HG03039 (cell line): ENCODE measurements at regions not wholly inside any gene's neighbourhood (a gene's known extent, or its start where the extent isn't known, plus 50 kb on each side); places are given as distances from the start of the nearest gene placed in this dataset.
"Not testable (repeated sequence)": the region's sequence is repeated elsewhere in the genome, so short reads cannot be mapped to it uniquely, and the experiment has no call there.

Experiments
- ATAC-seq: cut with Tn5 transposase; IDR thresholded peaks from one replicate; pipeline ENCODE4 v1.9.1; 2021; ENCODE audit warnings: mild to moderate bottlenecking, moderate library complexity; ENCODE audit not compliant: unreplicated experiment

- ATAC-seq: no peak
Observed at GRCh38 chr11:135015966-135016365, 603.9 kb upstream of the B3GAT1 start.

- not testable (repeated sequence) for ATAC-seq
Observed at GRCh38 chr11:135011313-135011712, 599.3 kb upstream of the B3GAT1 start.

GRCh38 chr11:135009125-135009524 is 597.1 kb upstream of the B3GAT1 start:
- ATAC-seq: no peak

GRCh38 chr11:135008412-135008811 is 596.4 kb upstream of the B3GAT1 start:
- no peak for ATAC-seq

- no peak for ATAC-seq
Observed at GRCh38 chr11:135008001-135008405, 596.0 kb upstream of the B3GAT1 start.

GRCh38 chr11:135006800-135007199 is 594.8 kb upstream of the B3GAT1 start:
- ATAC-seq: no peak

- ATAC-seq: no peak
Observed at GRCh38 chr11:135004495-135004894, 592.5 kb upstream of the B3GAT1 start.

- no peak for ATAC-seq
Observed at GRCh38 chr11:135002236-135002635, 590.2 kb upstream of the B3GAT1 start.

- ATAC-seq: no peak
Observed at GRCh38 chr11:135001581-135001980, 589.5 kb upstream of the B3GAT1 start.

GRCh38 chr11:135001065-135001464 is 589.0 kb upstream of the B3GAT1 start:
- ATAC-seq: not testable (repeated sequence)

- ATAC-seq: no peak
Observed at GRCh38 chr11:134999590-134999989, 587.5 kb upstream of the B3GAT1 start.

- ATAC-seq: no peak
Observed at GRCh38 chr11:134997652-134998320, 585.7 kb upstream of the B3GAT1 start.

- no peak for ATAC-seq
Observed at GRCh38 chr11:134995741-134996140, 583.7 kb upstream of the B3GAT1 start.

GRCh38 chr11:134994431-134994830 is 582.4 kb upstream of the B3GAT1 start:
- no peak for ATAC-seq

GRCh38 chr11:134993691-134994243 is 581.7 kb upstream of the B3GAT1 start:
- ATAC-seq: no peak

GRCh38 chr11:134992981-134993380 is 580.9 kb upstream of the B3GAT1 start:
- no peak for ATAC-seq

- no peak for ATAC-seq
Observed at GRCh38 chr11:134988495-134988894, 576.5 kb upstream of the B3GAT1 start.

GRCh38 chr11:134987822-134988221 is 575.8 kb upstream of the B3GAT1 start:
- no peak for ATAC-seq

GRCh38 chr11:134987223-134987768 is 575.3 kb upstream of the B3GAT1 start:
- no peak for ATAC-seq

GRCh38 chr11:134984421-134984820 is 572.4 kb upstream of the B3GAT1 start:
- ATAC-seq: no peak

GRCh38 chr11:134982432-134982831 is 570.4 kb upstream of the B3GAT1 start:
- not testable (repeated sequence) for ATAC-seq

GRCh38 chr11:134981835-134982234 is 569.8 kb upstream of the B3GAT1 start:
- ATAC-seq: no peak
